HEK293T (cell line): ENCODE measurements at regions not wholly inside any gene's neighbourhood (a gene's known extent, or its start where the extent isn't known, plus 50 kb on each side); places are given as distances from the start of the nearest gene placed in this dataset.

Source experiments
- BHLHE40 ChIP-seq: fragments of 450-650 bp; IDR thresholded peaks from 2 replicates; pipeline ENCODE4 v1.6.1; 2016; ENCODE audit warnings: mild to moderate bottlenecking, moderate library complexity, borderline replicate concordance
- CTBP1 ChIP-seq: fragments of 450-650 bp; IDR thresholded peaks from 2 replicates; pipeline ENCODE4 v1.6.1; 2016; ENCODE audit warnings: borderline replicate concordance
- ELF4 ChIP-seq: fragments of 450-650 bp; IDR thresholded peaks from 2 replicates; pipeline ENCODE4 v1.6.1; 2017; ENCODE audit warnings: antibody characterized with exemption
- FOXK2 ChIP-seq: fragments of 450-650 bp; IDR thresholded peaks from 2 replicates; pipeline ENCODE4 v1.6.1; 2016; ENCODE audit warnings: mild to moderate bottlenecking

GRCh38 chr7:130927564-130927963 lies 193.6 kb upstream of the KLF14 start:
- TF ChIP-seq CTBP1 (no peak), ELF4 (no peak), BHLHE40 (no peak), FOXK2 (no peak)
